T-cell (primary cell): ENCODE measurements at regions not wholly inside any gene's neighbourhood (a gene's known extent, or its start where the extent isn't known, plus 50 kb on each side); places are given as distances from the start of the nearest gene placed in this dataset.

Source experiments
- ATAC-seq, 4 experiments: fragments of 200-7000 bp in 3 of 4; fragments of 150-1000 bp in 1 of 4; cut with Tn5 transposase; replicated peaks in 1 of 4; 1 replicate in 3 of 4; 2 replicates in 1 of 4; pipeline ENCODE4 v1.10.0; 2021; ENCODE audit warnings: moderate library complexity in 3 of 4, mild to moderate bottlenecking in 2 of 4, moderate number of reproducible peaks in 1 of 4
- CTCF ChIA-PET, 2 donors: fragments of 300-600 bp; sonication (Branson Sonifier 250); formaldehyde crosslinking; loops; one replicate each; lab custom pipeline; 2022; ENCODE audit warnings: antibody characterized with exemption in 2 of 2; lab: Charles Lee
- POLR2A ChIA-PET, 2 donors: fragments of 300-600 bp; sonication (Branson Sonifier 250); formaldehyde crosslinking; loops; one replicate each; lab custom pipeline; 2022; ENCODE audit warnings: antibody characterized with exemption in 2 of 2; lab: Charles Lee
- DNase-seq, 35 experiments: peaks; one replicate each; pipeline versions ENCODE4 v3.0.0 to v3.0.0-alpha.2; 2013 to 2023
- H3K27ac ChIP-seq: one replicate; pipeline ENCODE4 v1.5.1; 2013; ENCODE audit warnings: low read length
- H3K27me3 ChIP-seq, 2 experiments: replicated peaks in 1 of 2; 1 replicate in 1 of 2; 2 replicates in 1 of 2; pipeline versions ENCODE4 v1.6.1 to v1.7.0; 2013; ENCODE audit warnings: low read length in 1 of 2, mixed read lengths in 1 of 2; ENCODE audit not compliant: control insufficient read depth in 2 of 2, insufficient read depth in 2 of 2; ENCODE audit errors: extremely low read depth in 1 of 2
- H3K36me3 ChIP-seq, 2 donors: 1 replicate in 1 of 2; 2 replicates in 1 of 2; pipeline versions ENCODE4 v1.6.1 to v1.7.0; 2013; ENCODE audit warnings: low read length in 1 of 2; ENCODE audit not compliant: control insufficient read depth in 2 of 2, insufficient read depth in 1 of 2; ENCODE audit errors: extremely low read depth in 1 of 2
- H3K4me1 ChIP-seq, 2 experiments: 1 replicate in 1 of 2; 2 replicates in 1 of 2; pipeline versions ENCODE4 v1.6.1 to v1.7.0; 2013; ENCODE audit warnings: low read length in 2 of 2, mixed read lengths in 1 of 2; ENCODE audit not compliant: insufficient read depth in 2 of 2, control insufficient read depth in 1 of 2; ENCODE audit errors: extremely low read depth in 1 of 2
- H3K4me3 ChIP-seq, 2 donors: 1 replicate in 1 of 2; 2 replicates in 1 of 2; pipeline versions ENCODE4 v1.5.1 to v1.7.0; 2013; ENCODE audit warnings: mild to moderate bottlenecking in 2 of 2, low read length in 1 of 2, moderate library complexity in 1 of 2; ENCODE audit not compliant: control insufficient read depth in 1 of 2; ENCODE audit errors: extremely low read depth in 1 of 2
- H3K9me3 ChIP-seq: 2 replicates; pipeline ENCODE4 v1.7.0; 2013
- H3K27ac Mint-ChIP-seq, 2 donors: one replicate each; pipeline ENCODE4 v1.8.0; 2020 to 2021; ENCODE audit warnings: mild to moderate bottlenecking in 2 of 2, mixed read lengths in 2 of 2
- H3K27me3 Mint-ChIP-seq, 2 donors: one replicate each; pipeline ENCODE4 v1.8.0; 2021 to 2022; ENCODE audit warnings: mixed read lengths in 2 of 2
- H3K36me3 Mint-ChIP-seq: one replicate; pipeline ENCODE4 v1.8.0; 2021; ENCODE audit warnings: mixed read lengths
- H3K4me1 Mint-ChIP-seq, 3 donors: one replicate each; pipeline ENCODE4 v1.8.0; 2020 to 2022; ENCODE audit warnings: mixed read lengths in 3 of 3, mild to moderate bottlenecking in 1 of 3
- H3K4me3 Mint-ChIP-seq, 3 donors: one replicate each; pipeline ENCODE4 v1.8.0; 2020 to 2022; ENCODE audit warnings: mild to moderate bottlenecking in 3 of 3, mixed read lengths in 3 of 3, moderate library complexity in 3 of 3
- H3K9me3 Mint-ChIP-seq, 3 donors: one replicate each; pipeline ENCODE4 v1.8.0; 2020 to 2022; ENCODE audit warnings: mixed read lengths in 3 of 3
- WGBS: methylation state at CpG from one replicate; pipeline ENCODE4 v1.1.5; 2013; ENCODE audit warnings: missing lambda C conversion rate; ENCODE audit not compliant: insufficient coverage; 5-methylcytosine and 5-hydroxymethylcytosine counted together

GRCh38 chr13:90919153-90919552 is 428.3 kb upstream of the MIR17HG start:
- no peak for DNase-seq
- POLR2A ChIA-PET, result interaction anchor here in 1 of 2 donors (0.7 kb wide), 1 partner anchor 1157 kb away, joined by 4 read pairs; no protein-coding TSS in a partner anchor
- Histone ChIP-seq H3K36me3 (no peaks in the 10 kb centered on the region), H3K4me1 (no peaks in the 10 kb centered on the region), H3K27me3 (no peaks in the 10 kb centered on the region), H3K27ac (no peak overlapping the region), H3K9me3 (no peaks in the 10 kb centered on the region), H3K4me3 (no peak overlapping the region)
- Mint-ChIP-seq H3K36me3 (no peaks in the 10 kb centered on the region), H3K4me3 (no peak overlapping the region), H3K9me3 (peaks cover 2 to 13% (median 11%) of the 10 kb centered on the region in 3 donors), H3K27ac (no peak overlapping the region), H3K4me1 (no peaks in the 10 kb centered on the region), H3K27me3 (no peaks in the 10 kb centered on the region)
- 100% methylated on average over 1 of the region's 3 CpGs for WGBS
- CTCF ChIA-PET, result no interaction called here
- ATAC-seq, result no peak

- Histone ChIP-seq H3K27me3 (no peaks in the 10 kb centered on the region), H3K4me3 (no peak overlapping the region), H3K4me1 (no peaks in the 10 kb centered on the region), H3K9me3 (no peaks in the 10 kb centered on the region), H3K27ac (no peak overlapping the region), H3K36me3 (no peaks in the 10 kb centered on the region)
- CTCF ChIA-PET, result interaction anchor here in 1 of 2 donors (0.6 to 0.7 kb wide), 2 partner anchors 36 to 183 kb away, joined by 3 to 5 read pairs; no protein-coding TSS in a partner anchor
- DNase-seq, result no peak
- Mint-ChIP-seq H3K27ac (no peak overlapping the region), H3K4me1 (no peaks in the 10 kb centered on the region), H3K4me3 (no peak overlapping the region), H3K36me3 (no peaks in the 10 kb centered on the region), H3K9me3 (peaks cover 12 to 13% (median 13%) of the 10 kb centered on the region in 3 donors), H3K27me3 (no peaks in the 10 kb centered on the region)
- no peak for ATAC-seq
- WGBS, result 71% methylated on average over 1 of the region's 2 CpGs
- POLR2A ChIA-PET, result no interaction called here
These were observed 421.0 kb upstream of the MIR17HG start for GRCh38 chr13:90926459-90926858.

- H3K9me3 ChIP-seq, result no peaks in the 10 kb centered on the region
- H3K27me3 ChIP-seq, result no peaks in the 10 kb centered on the region
- H3K4me3 ChIP-seq, result no peak overlapping the region
- Mint-ChIP-seq H3K4me3 (no peak overlapping the region), H3K27me3 (no peaks in the 10 kb centered on the region), H3K36me3 (no peaks in the 10 kb centered on the region), H3K9me3 (peaks cover 12 to 17% (median 13%) of the 10 kb centered on the region in 3 donors), H3K27ac (no peak overlapping the region), H3K4me1 (no peaks in the 10 kb centered on the region)
- no peak for DNase-seq
- POLR2A ChIA-PET, result interaction anchor here in 1 of 2 donors (0.7 kb wide), 1 partner anchor 1234 kb away, joined by 4 read pairs; no protein-coding TSS in a partner anchor
- no peak for ATAC-seq
- no peak overlapping the region for H3K27ac ChIP-seq
- 85% methylated on average over 3 of the region's 7 CpGs for WGBS
- no peaks in the 10 kb centered on the region for H3K4me1 ChIP-seq
- H3K36me3 ChIP-seq, result no peaks in the 10 kb centered on the region
- CTCF ChIA-PET, result no interaction called here
These were observed 419.4 kb upstream of the MIR17HG start for GRCh38 chr13:90928109-90928508.

- Mint-ChIP-seq H3K9me3 (peaks cover 16 to 21% (median 17%) of the 10 kb centered on the region in 3 donors), H3K4me3 (no peak overlapping the region), H3K27me3 (no peaks in the 10 kb centered on the region), H3K27ac (no peak overlapping the region), H3K4me1 (no peaks in the 10 kb centered on the region), H3K36me3 (no peaks in the 10 kb centered on the region)
- 38% methylated on average over 1 of the region's 3 CpGs for WGBS
- ChIA-PET POLR2A (no interaction called here), CTCF (no interaction called here)
- H3K27me3 ChIP-seq, result no peaks in the 10 kb centered on the region
- no peaks in the 10 kb centered on the region for H3K9me3 ChIP-seq
- H3K36me3 ChIP-seq, result no peaks in the 10 kb centered on the region
- ATAC-seq (no peak), DNase-seq (no peak)
- no peaks in the 10 kb centered on the region for H3K4me1 ChIP-seq
- no peak overlapping the region for H3K4me3 ChIP-seq
- H3K27ac ChIP-seq, result no peak overlapping the region
These were observed 414.2 kb upstream of the MIR17HG start for GRCh38 chr13:90933097-90933826.

GRCh38 chr13:90934741-90935140 is 412.7 kb upstream of the MIR17HG start:
- Mint-ChIP-seq H3K27ac (no peak overlapping the region), H3K9me3 (peaks cover 11 to 15% (median 12%) of the 10 kb centered on the region in 3 donors), H3K27me3 (no peaks in the 10 kb centered on the region), H3K4me3 (no peak overlapping the region), H3K4me1 (no peaks in the 10 kb centered on the region), H3K36me3 (no peaks in the 10 kb centered on the region)
- WGBS, result no CpG with 5 or more reads among the region's 3 CpGs
- H3K4me3 ChIP-seq, result no peak overlapping the region
- H3K9me3 ChIP-seq, result no peaks in the 10 kb centered on the region
- no peak overlapping the region for H3K27ac ChIP-seq
- ATAC-seq (no peak), DNase-seq (no peak)
- H3K36me3 ChIP-seq, result no peaks in the 10 kb centered on the region
- no peaks in the 10 kb centered on the region for H3K4me1 ChIP-seq
- no peaks in the 10 kb centered on the region for H3K27me3 ChIP-seq
- ChIA-PET POLR2A (no interaction called here), CTCF (no interaction called here)

- peaks cover 0 to 2% (median 0%) of the 10 kb centered on the region in 3 donors for H3K9me3 Mint-ChIP-seq
- H3K27ac Mint-ChIP-seq, result no peak overlapping the region
- ChIA-PET POLR2A (no interaction called here), CTCF (no interaction called here)
- Histone ChIP-seq H3K36me3 (no peaks in the 10 kb centered on the region), H3K4me1 (no peaks in the 10 kb centered on the region), H3K27me3 (no peaks in the 10 kb centered on the region), H3K4me3 (no peak overlapping the region), H3K9me3 (no peaks in the 10 kb centered on the region), H3K27ac (no peak overlapping the region)
- H3K36me3 Mint-ChIP-seq, result no peaks in the 10 kb centered on the region
- H3K4me3 Mint-ChIP-seq, result no peak overlapping the region
- no peak for ATAC-seq
- DNase-seq, result no peak
- no peaks in the 10 kb centered on the region for H3K27me3 Mint-ChIP-seq
- H3K4me1 Mint-ChIP-seq, result no peaks in the 10 kb centered on the region
These were observed 408.6 kb upstream of the MIR17HG start for GRCh38 chr13:90938848-90939247.
